ENCODE measurements at regions not wholly inside any gene's neighbourhood (a gene's known extent, or its start where the extent isn't known, plus 50 kb on each side); places are given as distances from the start of the nearest gene placed in this dataset.

- TF ChIP-seq MXI1 (IDR thresholded peaks at IDR 0.05; ENCODE audit: borderline replicate concordance, low read depth, low read length) (no peak), BHLHE40 (IDR thresholded peaks at IDR 0.05; ENCODE audit: low read depth, low read length) (no peak), NFE2L2 (IDR thresholded peaks at IDR 0.05; ENCODE audit: low read depth, low read length) (no peak), MAZ (IDR thresholded peaks at IDR 0.05; ENCODE audit: borderline replicate concordance, low read depth, low read length) (no peak), POLR2A (IDR thresholded peaks at IDR 0.05; ENCODE audit: low read depth, low read length) (no peak), ELK1 (IDR thresholded peaks at IDR 0.05; ENCODE audit: borderline replicate concordance, low read depth, low read length) (no peak), SMC3 (IDR thresholded peaks at IDR 0.05; ENCODE audit: low read depth, low read length) (no peak), FOS (IDR thresholded peaks at IDR 0.05; ENCODE audit: low read depth, low read length) (no peak), RFX5 (IDR thresholded peaks at IDR 0.05; ENCODE audit: low read depth, low read length) (no peak), RCOR1 (IDR thresholded peaks at IDR 0.05; ENCODE audit: insufficient replicate concordance, low read length) (no peak), CTCF (conservative IDR thresholded peaks at IDR 0.05; ENCODE audit: low read depth, low read length) (no peak), RAD21 (IDR thresholded peaks at IDR 0.05; ENCODE audit: low read length) (no peak), MAFK (IDR thresholded peaks at IDR 0.05; ENCODE audit: low read depth, low read length) (no peak), CEBPB (IDR thresholded peaks at IDR 0.05; ENCODE audit: low read depth, low read length) (no peak)
- Histone ChIP-seq H4K8ac (ENCODE audit: low read depth in 2 of 2, low read length in 2 of 2) (no peak overlapping the region), H3K36me3 (ENCODE audit: control insufficient read depth, insufficient read depth, low read length) (no peaks in the 10 kb centered on the region), H3K27me3 (ENCODE audit: control insufficient read depth, insufficient read depth, low read length) (no peaks in the 10 kb centered on the region), H2AK9ac (replicated peaks; ENCODE audit: low read depth, low read length, poor library complexity) (no peak overlapping the region), H4K20me1 (ENCODE audit: insufficient read depth, low read length) (no peaks in the 10 kb centered on the region), H3K9ac (ENCODE audit: low read depth, low read length) (no peak overlapping the region), H3K4me3 (ENCODE audit: insufficient read depth, low read depth, low read length) (no peak overlapping the region), H2BK15ac (ENCODE audit: low read depth, low read length) (no peak overlapping the region), H3K4me1 (ENCODE audit: control insufficient read depth, insufficient read depth, low read length) (no peaks in the 10 kb centered on the region), H3K9me1 (ENCODE audit: insufficient read depth, low read length) (no peaks in the 10 kb centered on the region), H2BK20ac (ENCODE audit: low read depth, low read length) (no peak overlapping the region), H3K4me2 (ENCODE audit: low read depth, low read length) (no peak overlapping the region), H2BK120ac (ENCODE audit: low read depth, low read length) (no peak overlapping the region), H2BK5ac (ENCODE audit: low read depth, low read length, poor library complexity, severe bottlenecking) (no peak overlapping the region), H2AFZ (replicated peaks; ENCODE audit: low read length, poor library complexity) (no peak overlapping the region), H3K23ac (ENCODE audit: low read depth, low read length) (no peak overlapping the region), H4K5ac (ENCODE audit: low read depth, low read length) (no peak overlapping the region), H3K56ac (ENCODE audit: extremely low read depth, insufficient read depth, low read length) (no peak overlapping the region), H3K27ac (ENCODE audit: insufficient read depth, low read length) (no peak overlapping the region), H2AK5ac (ENCODE audit: low read depth, low read length) (no peak overlapping the region), H3K18ac (ENCODE audit: low read depth, low read length) (no peak overlapping the region), H3K14ac (replicated peaks; ENCODE audit: low read depth, low read length) (no peak overlapping the region), H3K9me3 (ENCODE audit: control insufficient read depth, insufficient read depth, low read length) (no peaks in the 10 kb centered on the region), H3K79me1 (ENCODE audit: low read depth in 1 of 2, low read length in 2 of 2) (no peaks in the 10 kb centered on the region), H4K91ac (ENCODE audit: insufficient read depth, low read depth, low read length) (no peak overlapping the region), H3K4ac (ENCODE audit: low read depth, low read length) (no peak overlapping the region)
- dilution Hi-C loops (cut with HindIII; ENCODE audit: low sequenced_read_pairs, unreplicated experiment) (no loop called here), intact Hi-C loops (cut with micrococcal nuclease) (loop anchor here (10.0 kb wide), 1 partner anchor 49 kb away; no protein-coding TSS in a partner anchor), in situ Hi-C loops (cut with MboI; ENCODE audit: low sequenced_read_pairs) (no loop called here)
- POLR2A ChIA-PET (ENCODE audit: unreplicated experiment), result no interaction called here
- 67% methylated on average over 1 of the region's 2 CpGs; no CpG with 5 or more reads in 1 of the 2 experiments for whole genome bisulfite sequencing, 2 experiments (ENCODE audit: extremely low coverage in 2 of 2, insufficient read length in 1 of 2)
- ATAC-seq (ENCODE audit: low read depth) (no peak), DNase-seq (no peak)
- CTCF ChIA-PET, result no interaction called here
- BruUV-seq (replicated peaks), result no TSS peak
Measured at GRCh38 chr13:63774133-63774532, 2358.5 kb upstream of the PCDH20 start.
